Stimulated activated CD8-positive, alpha-beta memory T cell treated with anti-CD3 and anti-CD28 coated beads, Interleukin-12 subunit alpha, Interleukin-12 subunit beta, amount 100 ng/mL, for 1 hour (primary cell): ENCODE measurements at regions not wholly inside any gene's neighbourhood (a gene's known extent, or its start where the extent isn't known, plus 50 kb on each side); places are given as distances from the start of the nearest gene placed in this dataset.

ENCODE experiments used
- DNase-seq: peaks from one replicate; pipeline ENCODE4 v3.0.0-alpha.2; 2020; ENCODE audit warnings: low read depth

DNA sequence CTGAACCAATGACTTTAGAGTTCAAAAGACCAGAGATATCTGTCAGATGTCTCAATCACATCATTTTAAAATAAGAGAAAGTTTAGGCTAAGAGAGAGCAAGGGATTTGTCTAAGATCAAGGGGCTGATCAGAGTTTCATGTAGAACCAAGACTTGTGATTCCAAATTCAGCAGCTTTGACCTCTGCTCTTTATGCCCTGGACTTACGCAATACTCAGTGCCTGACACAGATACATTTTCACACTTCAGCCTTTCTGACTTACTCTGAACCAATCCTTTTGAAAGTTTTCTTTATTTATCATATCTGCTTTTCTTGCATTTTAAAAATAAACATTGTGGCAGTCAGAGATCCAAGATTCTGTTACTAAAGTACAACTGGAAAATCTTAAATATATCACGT is 428.0 kb downstream of the PLPP3 start:
- DNase-seq, result no peak

DNA sequence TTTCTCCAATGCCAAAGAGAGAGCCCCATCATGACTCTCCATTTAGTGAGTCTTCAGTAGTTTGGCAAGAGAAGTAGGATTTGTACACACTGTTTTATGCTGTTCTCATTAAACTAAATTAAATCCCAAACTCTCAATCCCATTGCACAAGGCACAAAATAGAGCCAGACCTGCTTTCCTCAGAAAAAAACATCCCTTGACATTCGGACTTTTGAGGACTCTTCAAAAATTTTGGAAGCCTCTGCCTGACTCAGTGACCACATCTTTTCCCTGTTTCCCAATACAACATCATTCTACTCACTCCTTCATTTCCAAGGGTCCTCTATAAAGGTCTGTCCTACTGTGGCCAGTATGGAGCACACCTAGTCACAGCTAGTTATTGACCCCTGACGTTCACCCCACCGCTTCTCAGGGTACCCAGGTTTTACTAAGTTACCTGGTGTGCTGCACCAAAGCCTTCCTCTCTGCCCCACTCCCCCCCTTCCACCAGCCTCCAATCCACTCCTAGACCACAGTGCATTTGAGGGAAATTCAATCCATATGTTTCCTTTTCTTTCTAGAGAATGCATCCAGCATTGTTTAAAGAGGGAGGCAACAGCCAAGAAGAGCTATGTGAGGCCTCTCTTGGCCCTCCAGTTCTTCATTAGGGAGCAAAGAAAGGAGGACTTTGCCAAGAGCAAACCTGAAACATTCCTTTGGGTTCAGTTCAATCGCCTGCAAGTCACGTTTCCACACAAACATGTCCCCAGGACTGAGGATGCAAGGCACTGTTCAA is 428.7 kb downstream of the PLPP3 start:
- no peak for DNase-seq

DNA sequence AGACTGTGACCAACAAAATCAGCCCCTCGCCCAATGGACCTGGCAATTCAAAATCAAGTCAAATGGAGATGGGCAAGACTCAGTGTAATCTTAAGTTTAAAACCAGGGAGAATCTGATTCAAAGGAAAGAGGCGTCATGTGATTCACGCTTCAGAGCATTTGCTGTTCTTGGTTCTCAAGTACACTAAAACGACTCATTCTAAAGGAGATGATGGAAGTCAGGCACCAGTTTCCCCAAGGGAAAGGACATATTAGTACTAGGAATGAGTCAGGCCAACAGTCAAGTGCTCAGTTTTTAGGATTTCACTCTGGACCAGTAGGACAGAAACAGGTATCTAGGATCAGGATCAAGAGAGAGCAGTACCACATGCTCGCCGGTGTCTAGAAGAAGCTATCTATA is 429.6 kb downstream of the PLPP3 start:
- no peak for DNase-seq

DNA sequence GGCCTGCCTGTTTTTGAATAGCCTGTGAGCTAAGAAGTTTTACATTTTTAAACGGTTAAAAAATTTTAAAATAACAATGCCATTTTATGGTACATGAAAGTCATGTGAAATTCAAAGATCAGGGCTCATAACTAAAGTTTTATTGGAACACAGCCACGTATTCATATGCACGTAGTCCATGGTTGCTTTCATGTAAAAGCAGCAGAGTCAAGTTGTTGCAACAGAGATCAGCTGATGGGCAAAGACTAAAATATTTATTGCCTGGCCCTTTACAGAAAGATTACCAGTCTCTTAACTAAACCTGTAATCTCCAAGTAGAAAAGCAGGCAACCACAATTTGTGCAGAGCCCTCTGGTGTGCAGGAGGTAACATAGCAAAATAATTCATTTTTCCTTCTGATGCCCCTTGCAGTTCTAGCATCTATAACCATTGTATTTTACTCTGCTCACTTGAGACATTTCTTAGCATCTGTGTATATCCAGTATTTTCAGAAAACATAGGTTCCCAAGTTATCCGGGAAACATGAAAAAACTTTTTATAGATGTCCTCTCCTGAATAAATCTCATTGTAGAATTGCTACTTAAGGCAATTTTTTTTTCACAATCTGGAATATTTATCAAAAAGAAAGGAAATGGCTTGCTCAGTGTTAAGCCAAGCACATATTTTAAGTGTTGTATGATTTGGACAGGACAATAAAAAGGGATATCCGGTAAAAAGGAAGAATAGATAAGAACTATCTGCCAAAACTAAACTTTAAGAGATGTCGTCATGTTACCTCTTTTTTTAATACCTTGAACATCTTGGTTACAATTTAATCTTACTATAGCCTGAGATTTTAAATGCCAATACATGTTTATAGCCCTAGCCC is 430.8 kb downstream of the PLPP3 start:
- no peak for DNase-seq

DNA sequence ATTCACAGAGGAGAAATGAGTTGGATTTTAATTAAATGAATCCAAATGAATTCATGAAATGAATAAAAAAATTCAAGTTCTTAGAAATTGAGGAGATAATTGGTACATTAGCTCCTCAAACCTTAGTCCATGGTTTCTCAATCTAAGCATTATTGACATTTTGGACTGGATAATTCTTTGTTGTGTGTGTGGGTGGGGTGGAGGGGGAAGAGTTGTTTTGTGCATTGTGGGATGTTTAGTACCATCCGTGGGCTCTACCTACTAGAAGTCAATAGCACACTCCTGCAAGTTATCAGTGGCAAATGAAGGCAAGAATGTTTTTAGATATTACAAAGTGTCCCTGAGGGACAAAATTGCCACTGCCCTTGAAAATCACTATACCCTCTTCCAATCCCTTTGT is 431.9 kb downstream of the PLPP3 start:
- DNase-seq, result no peak

DNA sequence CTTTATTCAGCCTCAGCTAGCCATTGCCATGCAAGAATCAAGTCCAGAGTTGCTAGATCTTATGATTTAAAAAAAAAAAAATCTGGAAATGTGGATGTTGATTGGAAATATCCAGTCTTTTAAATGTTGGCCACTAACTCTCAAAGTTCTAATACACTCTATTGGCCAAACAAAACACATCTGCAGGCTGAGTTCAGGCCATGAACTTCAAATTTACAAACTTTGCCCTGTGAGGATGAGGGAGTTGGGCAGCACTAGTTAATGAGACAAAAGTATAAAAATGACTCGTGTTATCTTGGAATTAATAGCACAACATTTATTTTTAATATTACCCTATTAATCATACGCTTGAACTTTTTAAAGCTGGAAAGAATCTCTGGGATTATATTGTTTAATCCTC is 432.3 kb downstream of the PLPP3 start:
- DNase-seq, result no peak

DNA sequence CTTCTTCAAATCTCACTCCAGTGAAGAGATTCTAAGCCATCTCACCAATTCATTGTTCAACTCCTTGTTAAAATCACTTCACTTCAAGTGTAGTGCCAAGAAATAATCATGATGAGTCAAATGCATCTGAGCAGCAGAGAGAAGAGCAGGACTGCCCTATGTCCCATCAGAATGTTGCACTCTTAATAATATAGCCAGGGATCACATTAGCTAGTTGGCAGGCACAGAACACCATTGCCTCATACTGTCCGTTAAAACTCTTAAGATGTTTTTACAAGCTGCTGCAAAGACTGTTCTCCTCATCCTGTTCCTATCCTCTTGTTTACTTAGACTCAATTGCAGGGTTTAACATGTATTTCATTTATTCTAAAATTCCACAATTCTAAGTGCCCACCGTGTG is 432.9 kb downstream of the PLPP3 start:
- DNase-seq, result no peak

DNA sequence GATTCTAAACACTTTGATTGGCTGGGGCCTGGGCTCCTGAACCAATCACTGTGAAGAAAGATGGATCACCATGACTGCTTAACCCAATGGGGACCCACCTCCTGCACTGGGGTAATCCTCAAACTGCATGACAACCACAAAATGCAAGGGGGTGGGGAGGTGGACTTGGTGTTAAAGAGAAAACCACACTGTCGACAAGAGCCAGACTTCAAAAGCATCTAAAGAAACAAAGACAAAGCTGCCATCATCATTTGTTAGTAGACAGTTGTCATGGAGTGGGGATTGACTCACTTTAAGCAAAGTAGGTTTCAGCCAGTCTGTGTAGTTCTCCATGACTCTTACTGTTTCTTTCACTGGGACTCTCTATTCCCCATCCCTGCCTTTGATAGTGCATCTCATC is 433.8 kb downstream of the PLPP3 start:
- no peak for DNase-seq

DNA sequence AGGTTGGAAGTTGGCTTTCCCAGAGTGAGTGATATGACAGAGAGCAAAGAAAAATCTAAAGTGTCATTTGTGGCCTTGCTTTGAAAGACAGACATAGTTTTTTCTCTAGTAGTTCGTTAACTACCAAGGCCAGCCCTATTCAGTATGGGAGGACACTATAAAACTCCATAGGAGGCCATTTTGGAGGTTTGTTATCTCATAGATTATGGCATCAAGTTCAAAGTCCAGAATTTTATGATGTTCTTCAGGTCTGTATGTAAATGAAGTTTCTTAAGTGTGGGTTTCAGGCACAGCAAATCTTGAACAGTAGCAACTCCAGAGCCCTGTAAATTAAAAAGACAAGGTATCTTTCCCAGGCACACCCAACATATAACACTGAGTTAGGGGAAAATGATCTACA is 437.1 kb downstream of the PLPP3 start:
- DNase-seq, result no peak

DNA sequence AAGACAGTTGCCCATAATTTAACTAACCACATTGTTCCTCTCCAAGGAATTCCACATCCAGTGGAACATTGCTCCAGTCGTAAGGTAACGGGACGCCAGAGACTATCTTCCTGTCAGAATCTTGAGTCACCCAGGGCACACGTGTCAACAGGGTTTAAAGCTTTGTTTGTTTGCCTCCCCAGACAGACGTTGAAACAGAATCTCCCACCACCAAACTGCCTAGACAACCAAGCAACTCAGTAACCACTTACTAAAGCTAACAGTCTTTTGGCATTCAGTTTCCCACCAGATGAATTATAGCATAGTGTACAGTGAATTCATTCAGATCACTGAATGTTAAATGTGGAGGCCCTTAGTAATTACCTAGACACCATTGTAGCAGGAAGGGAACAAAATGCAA is 439.5 kb downstream of the PLPP3 start:
- no peak for DNase-seq

DNA sequence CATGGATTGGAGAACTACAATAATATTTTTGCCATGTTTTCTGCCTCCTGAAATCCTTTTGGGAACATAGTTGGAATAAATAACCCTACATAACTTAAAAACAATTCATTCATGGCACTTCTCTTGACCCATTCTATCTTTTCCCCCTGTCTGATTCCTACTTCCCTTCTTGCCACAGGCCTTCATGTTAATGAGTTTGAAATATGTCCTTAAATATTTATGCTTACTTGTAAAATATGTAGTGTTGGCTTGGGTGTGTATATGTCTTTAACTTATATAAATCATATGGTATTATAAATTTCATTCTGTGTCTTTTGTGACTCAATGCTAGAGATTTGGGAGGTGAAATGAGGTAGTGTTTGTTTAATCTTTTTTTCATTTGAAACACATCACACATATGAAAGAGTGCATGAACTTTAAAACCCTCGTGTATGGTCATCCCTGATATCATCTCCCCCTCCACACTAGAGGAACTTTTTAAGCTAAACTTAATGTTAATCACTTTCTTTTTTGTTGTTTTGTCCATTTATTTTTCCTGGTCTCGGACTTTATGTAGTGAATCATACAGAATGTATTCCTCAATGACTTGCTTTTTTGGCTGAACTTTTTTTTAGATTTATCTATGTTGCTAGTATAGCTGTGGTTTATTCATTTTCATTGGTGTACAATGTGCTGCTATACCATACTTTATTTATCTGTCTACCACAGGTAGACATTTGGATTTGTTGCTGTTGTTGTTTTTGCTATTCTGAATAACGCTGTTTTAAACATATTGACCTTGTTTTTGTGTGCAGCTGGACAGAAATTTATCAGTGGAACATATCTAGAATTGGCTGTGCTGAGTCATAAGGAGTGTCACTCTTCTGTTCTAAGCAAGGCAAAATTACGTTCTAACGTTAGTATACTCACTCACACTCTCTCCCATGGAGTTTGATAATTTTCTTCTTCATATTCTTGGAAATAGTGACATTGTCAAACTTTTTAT is 441.6 kb downstream of the PLPP3 start:
- DNase-seq, result no peak

DNA sequence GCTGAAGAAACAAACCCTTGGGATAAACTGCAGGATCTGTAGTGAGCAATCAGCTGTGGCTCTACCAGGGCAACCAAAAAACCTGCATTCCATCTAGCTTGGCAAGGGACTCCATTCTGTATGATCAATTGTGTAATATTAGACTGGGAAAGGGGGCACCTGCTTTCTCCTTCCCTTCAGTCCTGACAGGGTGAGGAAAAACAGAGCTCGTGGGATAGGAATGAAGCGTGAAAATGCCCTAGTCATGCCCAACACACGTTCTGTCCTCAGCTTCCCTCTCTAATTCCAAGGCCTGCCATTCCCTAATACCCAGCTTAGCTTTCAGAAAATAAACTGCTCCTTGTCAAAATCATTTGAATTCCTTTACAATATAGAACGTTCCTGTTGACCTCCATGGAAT is 442.3 kb downstream of the PLPP3 start:
- no peak for DNase-seq

DNA sequence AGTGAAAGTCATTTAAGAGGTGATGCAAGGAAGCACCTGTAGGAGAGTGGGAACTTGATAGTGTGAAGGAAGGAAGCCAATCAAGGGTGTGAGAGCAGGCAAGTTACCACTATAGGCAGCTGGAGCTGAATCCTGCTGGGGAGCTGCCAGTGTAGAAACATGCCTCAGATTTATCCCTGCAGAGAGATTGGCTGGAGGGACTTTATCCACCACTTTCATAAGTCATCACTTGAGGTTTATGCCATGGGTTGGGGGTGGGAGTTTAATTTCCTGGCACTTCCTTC is 443.6 kb downstream of the PLPP3 start:
- no peak for DNase-seq

DNA sequence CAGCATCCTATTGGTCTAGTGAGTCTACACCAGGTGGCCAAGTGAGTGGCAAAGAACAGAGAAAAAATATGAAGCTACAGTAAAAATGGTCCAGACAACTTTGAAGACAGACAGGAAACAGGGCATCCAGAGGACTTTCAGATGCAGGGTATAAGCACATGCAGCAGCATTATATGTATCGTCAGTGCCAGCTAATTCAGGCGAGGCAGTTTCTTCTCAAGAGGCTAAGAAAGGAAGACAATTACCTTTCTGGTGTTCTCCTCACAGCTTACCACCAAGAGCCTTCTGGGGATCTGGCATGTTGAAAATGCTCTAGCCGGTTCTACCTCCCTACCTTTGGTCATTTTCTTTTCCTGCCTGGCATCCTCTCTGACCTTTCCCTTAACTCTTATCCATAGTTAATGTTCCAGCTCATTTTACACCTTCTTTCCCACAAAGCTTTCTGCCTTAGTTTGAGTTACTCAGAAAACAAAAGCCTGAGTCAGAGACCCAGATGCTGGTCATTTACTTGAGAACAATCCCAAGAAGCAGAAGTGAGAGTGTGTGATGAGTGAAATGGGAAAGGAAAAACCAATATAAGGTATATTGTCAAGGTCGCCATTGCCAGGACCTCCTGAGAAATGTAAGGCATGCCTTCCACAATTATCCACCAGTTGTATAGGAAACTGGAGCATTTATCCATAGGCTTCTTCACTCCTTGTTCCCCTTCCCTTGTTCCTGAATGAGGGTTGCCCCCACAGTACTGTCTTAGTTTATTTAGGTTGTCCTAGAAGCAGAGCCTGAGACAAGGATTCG is 444.1 kb downstream of the PLPP3 start:
- no peak for DNase-seq

DNA sequence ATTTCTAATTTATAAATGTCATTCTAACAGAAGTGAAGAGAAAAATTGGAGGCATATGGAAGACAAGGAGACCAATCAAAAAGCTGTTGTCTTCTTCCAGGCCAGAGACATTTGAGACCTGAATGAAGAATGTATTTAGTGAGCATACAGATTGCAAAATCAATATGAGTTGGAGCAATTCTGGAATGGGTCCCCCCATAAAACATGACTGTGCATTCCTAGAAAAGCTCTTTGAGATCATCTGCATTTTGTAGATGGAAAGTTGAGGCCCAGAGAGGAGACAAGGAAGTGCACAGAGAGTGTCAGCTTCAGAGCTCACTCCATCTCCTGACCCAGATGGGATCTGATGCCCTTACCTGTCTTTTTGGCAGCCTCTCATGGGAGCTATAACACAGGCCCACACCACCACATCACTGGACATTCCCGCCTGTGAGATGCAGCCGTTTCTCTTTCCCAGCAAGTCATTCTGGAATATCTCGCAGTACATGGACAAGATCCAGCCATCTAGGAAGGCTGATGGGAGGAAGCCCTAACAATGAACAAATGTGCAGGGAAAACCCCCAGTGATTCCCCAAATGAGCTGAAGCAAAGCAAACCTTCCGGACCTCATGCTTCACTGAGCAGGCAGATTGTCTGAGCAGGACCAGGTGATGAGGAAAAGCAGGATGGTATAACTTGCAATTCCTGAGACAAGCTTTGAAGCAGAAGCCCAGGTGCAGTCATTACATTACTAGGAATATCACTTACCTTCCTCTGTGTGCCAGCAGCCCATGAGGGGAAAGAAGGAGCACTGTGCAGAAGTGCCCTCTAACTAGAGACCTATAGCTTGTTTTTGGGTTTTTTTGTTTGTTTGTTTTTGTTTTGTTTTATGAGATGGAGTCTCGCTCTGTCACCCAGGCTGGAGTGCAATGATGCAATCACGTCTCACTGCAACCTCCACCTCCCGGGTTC is 445.6 kb downstream of the PLPP3 start:
- no peak for DNase-seq

DNA sequence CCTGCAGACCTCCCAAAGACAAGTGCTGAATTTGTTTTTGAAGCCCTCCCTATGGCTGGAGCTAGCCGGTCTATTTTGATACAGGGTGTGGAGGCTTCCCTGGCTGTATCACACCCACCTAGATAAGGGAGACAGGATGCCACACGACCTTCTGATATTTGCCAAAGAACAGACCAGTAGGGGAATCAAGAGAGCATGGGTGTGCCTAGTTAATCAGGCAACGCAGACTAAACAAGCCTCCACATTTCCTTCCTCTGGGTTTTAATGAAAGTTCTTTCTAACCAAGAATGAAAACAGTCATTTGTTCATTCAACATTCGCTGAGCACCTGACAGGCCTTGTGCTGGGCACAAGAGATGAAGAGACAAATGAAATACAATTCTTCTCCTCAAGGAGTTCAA is 446.8 kb downstream of the PLPP3 start:
- DNase-seq, result no peak

DNA sequence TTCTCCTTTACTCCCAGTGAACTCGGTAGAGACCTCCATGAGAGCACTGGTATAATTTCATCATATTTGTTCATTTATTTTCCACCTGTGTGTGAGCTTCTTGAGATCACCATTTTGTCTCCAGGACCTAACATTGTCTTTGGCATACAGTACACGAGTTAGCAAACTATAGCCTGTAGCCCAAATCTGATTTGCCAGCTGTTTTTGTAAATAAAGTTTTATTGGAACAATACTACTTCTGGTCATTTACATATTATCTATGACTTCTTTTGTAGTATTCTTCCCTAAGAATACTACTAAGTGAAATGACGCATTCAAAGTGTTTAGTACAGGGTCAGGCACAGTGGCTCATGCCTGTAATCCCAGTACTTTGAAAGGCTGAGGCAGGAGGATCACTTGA is 449.5 kb downstream of the PLPP3 start:
- no peak for DNase-seq

DNA sequence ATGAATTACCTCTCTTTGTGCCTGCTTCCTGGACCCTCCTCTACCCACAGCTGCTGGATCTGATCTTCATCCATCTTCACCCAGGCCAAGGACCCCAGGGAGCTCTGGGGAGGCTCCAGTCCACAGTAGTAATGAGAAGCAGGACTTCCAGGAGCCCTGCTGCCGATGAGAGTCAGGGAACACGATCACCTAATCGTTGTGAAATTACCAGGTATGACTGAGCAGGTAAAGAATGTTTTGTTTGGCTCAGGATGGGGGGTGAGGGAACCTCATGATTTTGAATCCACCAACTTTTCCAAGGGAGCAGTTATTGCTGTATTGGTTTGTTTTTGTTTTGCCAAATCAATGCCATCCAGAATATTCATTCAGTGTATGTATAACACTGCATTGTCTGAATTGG is 454.0 kb downstream of the PLPP3 start:
- DNase-seq, result no peak

DNA sequence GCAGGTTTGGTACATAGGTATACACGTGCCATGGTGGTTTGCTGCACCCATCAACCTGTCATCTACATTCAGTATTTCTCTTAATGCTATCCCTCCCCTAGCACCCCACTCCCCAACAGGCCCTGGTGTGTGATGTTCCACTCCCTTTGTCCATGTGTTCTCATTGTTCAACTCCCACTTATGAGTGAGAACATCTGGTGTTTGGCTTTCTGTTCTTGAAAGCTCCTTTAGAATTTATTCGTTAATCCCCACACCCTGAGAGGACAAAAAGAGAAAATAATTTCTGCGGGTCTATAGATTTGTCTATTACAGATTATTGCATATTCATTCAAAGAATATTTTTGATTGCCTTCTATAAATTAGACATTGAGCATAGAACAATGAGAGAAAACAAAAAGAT is 455.5 kb downstream of the PLPP3 start:
- no peak for DNase-seq

DNA sequence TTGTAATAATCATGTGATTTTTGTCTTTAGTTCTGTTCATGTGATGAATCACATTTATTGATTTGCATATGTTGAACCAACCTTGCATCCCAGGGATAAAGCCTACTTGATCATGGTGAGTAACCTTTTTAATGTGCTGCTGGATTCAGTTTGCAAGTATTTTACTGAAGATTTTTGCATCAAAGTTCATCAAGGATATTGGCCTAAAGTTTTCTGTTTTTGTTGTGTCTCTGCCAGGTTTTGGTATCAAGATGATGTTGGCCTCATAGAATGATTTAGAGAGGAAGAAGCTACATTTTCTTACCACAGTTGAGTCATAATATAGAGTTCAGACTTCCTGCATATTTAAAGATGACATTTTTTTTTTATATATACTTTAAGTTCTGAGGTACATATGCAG is 455.9 kb downstream of the PLPP3 start:
- no peak for DNase-seq

DNA sequence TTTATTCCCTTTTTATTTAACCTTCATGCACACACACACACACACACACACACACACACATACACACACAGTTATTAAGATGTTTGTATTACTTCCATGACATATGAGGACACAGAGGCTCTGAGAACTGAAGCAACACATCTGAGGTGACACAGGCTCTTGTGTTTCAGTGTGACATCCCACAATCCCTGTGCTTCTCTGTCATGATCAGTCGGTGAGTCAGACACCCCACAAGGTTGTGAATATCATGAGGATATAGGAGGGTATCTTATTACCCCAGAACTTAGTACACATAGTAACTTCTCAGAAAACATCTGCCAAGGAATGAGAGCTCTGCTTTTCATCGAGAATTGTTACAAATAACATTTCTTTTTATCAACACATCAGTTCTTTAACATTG is 459.3 kb downstream of the PLPP3 start:
- DNase-seq, result no peak
